ENCODE measurements at regions not wholly inside any gene's neighbourhood (a gene's known extent, or its start where the extent isn't known, plus 50 kb on each side); places are given as distances from the start of the nearest gene placed in this dataset.

DNA sequence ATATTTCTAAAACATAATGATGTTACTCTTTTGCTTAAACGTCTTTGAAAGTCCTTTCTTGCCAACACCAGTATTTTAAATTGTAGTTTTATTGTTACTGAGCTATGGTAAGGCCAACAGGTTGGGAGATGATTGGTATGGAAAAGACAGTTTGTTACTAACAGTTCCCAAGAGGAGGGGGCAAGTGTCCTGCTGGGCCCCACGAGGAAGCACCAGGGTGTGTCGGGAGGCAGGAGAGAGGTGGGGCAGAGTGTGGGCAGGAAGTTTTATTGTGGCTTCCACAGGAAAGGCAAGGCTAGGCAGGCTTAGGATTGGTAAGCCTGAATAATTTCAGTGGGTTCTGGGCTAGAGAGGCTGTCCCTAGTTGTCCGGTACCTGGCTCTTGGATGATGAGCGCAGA lies 134.3 kb downstream of the SOCS6 start:
- H3K4me1 ChIP-seq (ENCODE audit: control insufficient read depth, insufficient read depth, low read length, poor library complexity, severe bottlenecking), result no peaks in the 10 kb centered on the region
- no peak overlapping the region for H3K27ac ChIP-seq (ENCODE audit: insufficient read depth, low read length, poor library complexity, severe bottlenecking)
- no peaks in the 10 kb centered on the region for H3K9me3 ChIP-seq (ENCODE audit: control insufficient read depth, low read length)
- H3K4me3 ChIP-seq (ENCODE audit: insufficient read depth, low read depth, low read length, poor library complexity, severe bottlenecking), result no peak overlapping the region
- no peaks in the 10 kb centered on the region for H3K27me3 ChIP-seq (replicated peaks; ENCODE audit: control insufficient read depth, insufficient read depth, low read length, poor library complexity, severe bottlenecking)
- DNase-seq, result no peak
- no peaks in the 10 kb centered on the region for H3K36me3 ChIP-seq (ENCODE audit: control insufficient read depth, insufficient read depth, low read length)

- no peaks in the 10 kb centered on the region for H3K4me1 ChIP-seq (ENCODE audit: control insufficient read depth, insufficient read depth, low read length, poor library complexity, severe bottlenecking)
- no peak overlapping the region for H3K4me3 ChIP-seq (ENCODE audit: insufficient read depth, low read depth, low read length, poor library complexity, severe bottlenecking)
- no peaks in the 10 kb centered on the region for H3K9me3 ChIP-seq (ENCODE audit: control insufficient read depth, low read length)
- H3K27ac ChIP-seq (ENCODE audit: insufficient read depth, low read length, poor library complexity, severe bottlenecking), result no peak overlapping the region
- DNase-seq, result no peak
- H3K36me3 ChIP-seq (ENCODE audit: control insufficient read depth, insufficient read depth, low read length), result no peaks in the 10 kb centered on the region
- H3K27me3 ChIP-seq (replicated peaks; ENCODE audit: control insufficient read depth, insufficient read depth, low read length, poor library complexity, severe bottlenecking), result no peaks in the 10 kb centered on the region
Observed at GRCh38 chr18:70422391-70422965, 133.6 kb downstream of the SOCS6 start.

DNA sequence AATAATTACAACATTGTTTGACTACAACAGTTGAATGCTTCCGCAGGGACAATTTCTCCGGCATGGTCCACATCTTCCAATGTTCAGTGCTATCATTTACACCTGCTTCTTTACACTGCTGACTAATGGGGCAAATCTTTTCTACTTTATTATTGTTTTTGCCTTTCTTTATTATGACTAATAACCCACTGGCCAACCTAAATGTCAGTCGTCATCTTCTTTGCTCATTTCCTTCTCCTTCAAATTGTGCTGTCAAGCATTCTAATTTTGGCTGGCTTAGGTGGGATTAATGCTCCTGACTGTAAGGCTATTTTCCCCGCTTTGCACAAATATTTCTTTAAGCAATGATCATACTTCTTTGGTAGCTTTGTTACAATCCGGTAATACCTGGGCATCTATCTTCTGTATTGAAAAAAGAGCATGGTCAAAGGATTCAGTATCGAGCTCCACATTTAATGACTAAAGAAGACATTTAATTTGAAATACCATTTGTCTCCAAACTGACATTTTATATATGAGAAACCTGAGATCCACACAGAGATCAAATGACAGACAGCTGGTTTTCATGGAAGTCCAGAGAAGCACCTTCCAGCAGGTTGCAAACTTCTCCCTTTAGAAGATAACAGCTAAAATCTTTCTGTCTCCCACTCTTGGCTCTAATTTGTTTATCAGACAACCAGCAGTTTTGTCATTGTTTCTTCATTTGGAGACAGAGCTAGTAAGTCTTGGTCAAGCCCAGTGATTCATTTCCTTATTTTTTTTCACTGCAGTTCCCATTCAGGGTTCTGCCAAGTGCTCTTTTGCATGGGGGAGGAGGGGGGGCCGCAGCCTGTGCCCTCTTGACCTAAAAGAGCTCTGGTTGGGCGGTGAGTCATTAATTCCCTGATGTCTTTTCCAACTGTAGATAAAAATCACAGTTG lies 132.9 kb downstream of the SOCS6 start:
- H3K9me3 ChIP-seq (ENCODE audit: control insufficient read depth, low read length), result no peaks in the 10 kb centered on the region
- H3K4me3 ChIP-seq (ENCODE audit: insufficient read depth, low read depth, low read length, poor library complexity, severe bottlenecking), result no peak overlapping the region
- H3K36me3 ChIP-seq (ENCODE audit: control insufficient read depth, insufficient read depth, low read length), result no peaks in the 10 kb centered on the region
- H3K27ac ChIP-seq (ENCODE audit: insufficient read depth, low read length, poor library complexity, severe bottlenecking), result no peak overlapping the region
- no peaks in the 10 kb centered on the region for H3K4me1 ChIP-seq (ENCODE audit: control insufficient read depth, insufficient read depth, low read length, poor library complexity, severe bottlenecking)
- H3K27me3 ChIP-seq (replicated peaks; ENCODE audit: control insufficient read depth, insufficient read depth, low read length, poor library complexity, severe bottlenecking), result no peaks in the 10 kb centered on the region
- no peak for DNase-seq

DNA sequence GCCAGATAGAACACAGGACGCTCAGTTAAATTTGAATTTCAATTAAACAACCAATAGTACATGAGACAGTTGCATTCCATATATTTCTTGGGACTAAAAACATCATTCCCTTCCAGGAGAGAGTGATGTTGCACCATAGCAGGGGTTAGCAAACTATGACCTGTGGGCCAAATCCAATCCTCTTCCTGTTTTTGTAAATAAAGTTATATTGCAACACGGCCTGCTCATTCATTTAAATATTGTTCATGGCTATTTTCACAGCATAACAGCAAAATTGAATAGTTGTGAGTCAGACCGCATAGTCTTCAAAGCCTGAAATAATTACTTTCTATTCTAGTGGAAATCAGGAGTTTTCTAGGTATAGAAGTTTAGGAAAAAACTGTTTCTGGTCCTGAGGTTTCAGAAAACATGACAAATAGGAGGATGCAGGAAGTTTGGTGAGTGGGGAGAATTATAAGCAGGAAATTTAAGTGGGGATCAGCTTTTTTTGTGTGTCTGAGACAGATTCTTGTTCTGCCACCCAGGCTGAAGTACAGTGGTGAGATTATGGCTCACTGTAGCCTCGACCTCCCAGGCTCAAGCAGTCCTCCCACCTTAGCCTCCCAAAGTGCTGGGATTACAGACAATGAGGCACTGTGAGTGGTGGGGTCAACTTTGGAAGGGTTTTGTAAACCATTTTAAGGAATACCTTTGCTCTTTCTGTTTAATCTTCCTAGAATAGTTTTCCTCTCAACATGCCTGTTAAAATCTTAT lies 131.5 kb downstream of the SOCS6 start:
- no peak for DNase-seq
- no peak overlapping the region for H3K27ac ChIP-seq (ENCODE audit: insufficient read depth, low read length, poor library complexity, severe bottlenecking)
- no peaks in the 10 kb centered on the region for H3K4me1 ChIP-seq (ENCODE audit: control insufficient read depth, insufficient read depth, low read length, poor library complexity, severe bottlenecking)
- no peaks in the 10 kb centered on the region for H3K27me3 ChIP-seq (replicated peaks; ENCODE audit: control insufficient read depth, insufficient read depth, low read length, poor library complexity, severe bottlenecking)
- H3K4me3 ChIP-seq (ENCODE audit: insufficient read depth, low read depth, low read length, poor library complexity, severe bottlenecking), result no peak overlapping the region
- H3K36me3 ChIP-seq (ENCODE audit: control insufficient read depth, insufficient read depth, low read length), result no peaks in the 10 kb centered on the region
- H3K9me3 ChIP-seq (ENCODE audit: control insufficient read depth, low read length), result no peaks in the 10 kb centered on the region

- Histone ChIP-seq H3K4me1 (ENCODE audit: control insufficient read depth, insufficient read depth, low read length, poor library complexity, severe bottlenecking) (no peaks in the 10 kb centered on the region), H3K9me3 (ENCODE audit: control insufficient read depth, low read length) (no peaks in the 10 kb centered on the region)
Observed at GRCh38 chr18:70419526-70419925, 130.7 kb downstream of the SOCS6 start.

DNA sequence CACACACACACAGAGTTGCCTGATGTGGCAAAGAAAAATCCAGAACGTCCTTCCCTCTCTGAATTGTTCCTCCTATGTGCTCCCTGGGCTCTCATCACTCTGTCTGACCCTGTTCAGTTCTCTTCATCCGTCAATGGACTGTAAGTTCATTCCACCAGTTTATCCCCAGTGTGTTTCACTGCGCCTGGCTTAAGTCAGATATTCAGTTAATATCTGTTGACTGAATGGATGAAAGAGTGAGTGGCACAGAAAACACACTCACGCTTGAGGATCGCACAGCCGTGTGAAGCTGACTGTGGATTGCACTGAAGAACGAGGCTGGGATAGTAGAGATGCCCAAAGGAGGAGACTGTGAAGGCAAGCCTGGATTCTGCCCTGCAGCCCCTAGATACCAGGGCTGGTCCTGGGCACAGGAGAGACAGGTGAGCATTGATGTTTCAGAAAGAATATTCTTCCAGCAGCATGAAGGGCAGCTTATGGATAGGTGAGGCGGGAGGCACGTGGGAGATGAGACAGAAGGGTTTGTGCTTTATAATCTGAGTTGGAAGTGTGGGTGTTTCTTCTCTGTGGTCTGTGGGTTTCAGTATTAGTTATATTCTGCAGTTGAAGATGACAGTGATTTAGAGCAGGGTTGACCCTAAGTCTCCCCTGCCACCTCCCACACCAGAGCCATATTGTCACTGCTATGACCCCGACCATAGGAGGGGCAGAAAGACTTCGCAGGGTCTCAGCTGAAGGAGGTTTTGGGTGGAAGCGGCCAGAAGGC lies 129.9 kb downstream of the SOCS6 start:
- Histone ChIP-seq H3K4me1 (ENCODE audit: control insufficient read depth, insufficient read depth, low read length, poor library complexity, severe bottlenecking) (no peaks in the 10 kb centered on the region), H3K4me3 (ENCODE audit: insufficient read depth, low read depth, low read length, poor library complexity, severe bottlenecking) (no peak overlapping the region), H3K9me3 (ENCODE audit: control insufficient read depth, low read length) (no peaks in the 10 kb centered on the region), H3K27ac (ENCODE audit: insufficient read depth, low read length, poor library complexity, severe bottlenecking) (no peak overlapping the region), H3K27me3 (replicated peaks; ENCODE audit: control insufficient read depth, insufficient read depth, low read length, poor library complexity, severe bottlenecking) (no peaks in the 10 kb centered on the region), H3K36me3 (ENCODE audit: control insufficient read depth, insufficient read depth, low read length) (no peaks in the 10 kb centered on the region)
- DNase-seq, result no peak

More at GRCh38 chr18:70419526-70419925, 130.7 kb downstream of the SOCS6 start:
- DNase-seq, result no peak
- Histone ChIP-seq H3K36me3 (ENCODE audit: control insufficient read depth, insufficient read depth, low read length) (no peaks in the 10 kb centered on the region), H3K27me3 (replicated peaks; ENCODE audit: control insufficient read depth, insufficient read depth, low read length, poor library complexity, severe bottlenecking) (no peaks in the 10 kb centered on the region), H3K4me3 (ENCODE audit: insufficient read depth, low read depth, low read length, poor library complexity, severe bottlenecking) (no peak overlapping the region), H3K27ac (ENCODE audit: insufficient read depth, low read length, poor library complexity, severe bottlenecking) (no peak overlapping the region)

DNA sequence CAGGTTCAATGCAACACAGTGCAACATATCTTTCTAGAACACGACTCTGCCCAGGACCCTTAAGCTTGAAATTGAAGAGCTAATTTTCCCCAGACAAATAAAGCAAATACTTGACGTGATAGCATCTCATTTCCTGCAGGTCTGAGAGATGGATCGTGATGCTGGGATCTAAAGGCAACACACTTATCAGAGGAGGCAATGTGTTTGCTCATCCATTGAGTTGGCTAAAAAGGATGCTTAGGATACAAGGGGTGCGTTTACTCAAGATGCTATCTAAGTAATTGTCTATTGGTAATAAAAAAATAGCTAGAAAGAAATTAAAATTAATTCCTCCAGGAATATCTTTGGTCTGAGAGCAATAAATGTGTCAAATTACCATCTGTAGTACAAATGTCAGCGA lies 129.0 kb downstream of the SOCS6 start:
- no peaks in the 10 kb centered on the region for H3K27me3 ChIP-seq (replicated peaks; ENCODE audit: control insufficient read depth, insufficient read depth, low read length, poor library complexity, severe bottlenecking)
- H3K4me3 ChIP-seq (ENCODE audit: insufficient read depth, low read depth, low read length, poor library complexity, severe bottlenecking), result no peak overlapping the region
- H3K4me1 ChIP-seq (ENCODE audit: control insufficient read depth, insufficient read depth, low read length, poor library complexity, severe bottlenecking), result no peaks in the 10 kb centered on the region
- DNase-seq, result no peak
- no peaks in the 10 kb centered on the region for H3K9me3 ChIP-seq (ENCODE audit: control insufficient read depth, low read length)
- no peak overlapping the region for H3K27ac ChIP-seq (ENCODE audit: insufficient read depth, low read length, poor library complexity, severe bottlenecking)
- H3K36me3 ChIP-seq (ENCODE audit: control insufficient read depth, insufficient read depth, low read length), result no peaks in the 10 kb centered on the region

DNA sequence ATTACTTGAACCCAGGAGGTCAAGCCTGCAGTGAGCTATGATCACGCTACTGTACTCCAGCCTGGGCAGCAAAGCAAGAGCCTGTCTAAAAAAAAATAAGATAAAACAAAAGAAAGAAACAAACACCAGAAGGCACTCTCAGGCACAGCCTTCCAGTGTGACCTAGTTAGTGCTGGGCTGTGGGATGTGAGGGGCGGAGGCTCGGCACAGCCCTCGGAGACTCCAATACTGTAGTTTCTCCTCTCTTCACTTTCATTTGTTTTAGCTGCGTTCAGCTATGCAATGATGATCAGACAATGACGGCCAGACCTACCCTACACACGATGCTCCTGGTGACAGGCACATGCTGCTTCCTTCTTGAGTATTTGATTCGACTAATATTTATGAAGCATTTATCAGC lies 127.7 kb downstream of the SOCS6 start:
- Histone ChIP-seq H3K4me1 (ENCODE audit: control insufficient read depth, insufficient read depth, low read length, poor library complexity, severe bottlenecking) (no peaks in the 10 kb centered on the region), H3K36me3 (ENCODE audit: control insufficient read depth, insufficient read depth, low read length) (no peaks in the 10 kb centered on the region), H3K27ac (ENCODE audit: insufficient read depth, low read length, poor library complexity, severe bottlenecking) (no peak overlapping the region), H3K9me3 (ENCODE audit: control insufficient read depth, low read length) (no peaks in the 10 kb centered on the region), H3K27me3 (replicated peaks; ENCODE audit: control insufficient read depth, insufficient read depth, low read length, poor library complexity, severe bottlenecking) (no peaks in the 10 kb centered on the region), H3K4me3 (ENCODE audit: insufficient read depth, low read depth, low read length, poor library complexity, severe bottlenecking) (no peak overlapping the region)
- no peak for DNase-seq

- H3K36me3 ChIP-seq (ENCODE audit: control insufficient read depth, insufficient read depth, low read length), result no peaks in the 10 kb centered on the region
- H3K27ac ChIP-seq (ENCODE audit: insufficient read depth, low read length, poor library complexity, severe bottlenecking), result no peak overlapping the region
- H3K9me3 ChIP-seq (ENCODE audit: control insufficient read depth, low read length), result no peaks in the 10 kb centered on the region
- no peaks in the 10 kb centered on the region for H3K27me3 ChIP-seq (replicated peaks; ENCODE audit: control insufficient read depth, insufficient read depth, low read length, poor library complexity, severe bottlenecking)
- H3K4me1 ChIP-seq (ENCODE audit: control insufficient read depth, insufficient read depth, low read length, poor library complexity, severe bottlenecking), result no peaks in the 10 kb centered on the region
- DNase-seq, result no peak
- no peak overlapping the region for H3K4me3 ChIP-seq (ENCODE audit: insufficient read depth, low read depth, low read length, poor library complexity, severe bottlenecking)
Observed at GRCh38 chr18:70415823-70416488, 127.1 kb downstream of the SOCS6 start.

All from effector memory CD4-positive, alpha-beta T cell (primary cell).